ENCODE measurements at regions not wholly inside any gene's neighbourhood (a gene's known extent, or its start where the extent isn't known, plus 50 kb on each side); places are given as distances from the start of the nearest gene placed in this dataset.

DNA sequence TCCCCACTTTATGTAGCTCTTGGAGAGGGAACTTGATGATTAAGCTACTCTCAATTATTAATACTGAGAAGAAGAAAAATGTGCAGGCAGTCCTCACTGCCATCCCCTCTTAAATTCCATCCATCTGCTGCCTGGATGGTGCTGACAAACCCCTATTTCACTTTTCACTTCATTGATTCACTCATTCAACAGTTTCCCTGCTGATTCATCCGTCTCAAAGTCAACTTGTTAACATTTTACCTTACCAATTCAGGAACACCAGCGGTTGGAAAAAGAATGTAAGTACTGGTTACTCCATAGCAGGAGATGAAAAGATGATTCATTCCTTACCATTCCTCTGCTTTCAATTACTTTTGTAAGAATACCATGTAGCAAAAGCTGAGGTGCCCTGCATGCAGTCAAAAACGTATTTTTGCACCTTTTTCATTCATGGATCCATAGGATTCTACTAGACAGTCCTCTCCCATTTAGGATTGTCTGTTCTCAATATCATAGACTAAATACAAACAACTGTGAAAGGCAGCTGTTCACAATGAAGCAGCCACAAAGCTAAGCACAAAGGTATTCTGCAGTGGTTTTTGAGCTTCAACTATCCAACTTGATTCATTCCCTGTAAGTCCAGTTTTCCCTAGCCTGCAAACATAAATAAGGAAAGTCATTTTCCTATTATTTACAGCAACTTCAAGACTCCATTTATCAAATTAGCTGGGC, 262.0 kb downstream of the MREG start:
- H3K4me2 ChIP-seq (ENCODE audit: low read length): no peak overlapping the region
- H3K9me2 ChIP-seq (replicated peaks; ENCODE audit: control insufficient read depth, low read length): no peaks in the 10 kb centered on the region
- H3K36me3 ChIP-seq (ENCODE audit: control insufficient read depth, low read length): no peaks in the 10 kb centered on the region
- no peaks in the 10 kb centered on the region for H3K9me3 ChIP-seq (ENCODE audit: control insufficient read depth, insufficient read depth, low read length)
- no peaks in the 10 kb centered on the region for H4K20me1 ChIP-seq (ENCODE audit: control insufficient read depth, insufficient read depth, low read depth, low read length)
- H3K4me3 ChIP-seq (ENCODE audit: low read length): no peak overlapping the region
- no peaks in the 10 kb centered on the region; the same call in 1 of the 2 replicates for H3K27me3 ChIP-seq (ENCODE audit: control insufficient read depth, low read length)
- H3K79me2 ChIP-seq (ENCODE audit: control insufficient read depth, low read length): no peaks in the 10 kb centered on the region
- TF ChIP-seq, protein P1, sequence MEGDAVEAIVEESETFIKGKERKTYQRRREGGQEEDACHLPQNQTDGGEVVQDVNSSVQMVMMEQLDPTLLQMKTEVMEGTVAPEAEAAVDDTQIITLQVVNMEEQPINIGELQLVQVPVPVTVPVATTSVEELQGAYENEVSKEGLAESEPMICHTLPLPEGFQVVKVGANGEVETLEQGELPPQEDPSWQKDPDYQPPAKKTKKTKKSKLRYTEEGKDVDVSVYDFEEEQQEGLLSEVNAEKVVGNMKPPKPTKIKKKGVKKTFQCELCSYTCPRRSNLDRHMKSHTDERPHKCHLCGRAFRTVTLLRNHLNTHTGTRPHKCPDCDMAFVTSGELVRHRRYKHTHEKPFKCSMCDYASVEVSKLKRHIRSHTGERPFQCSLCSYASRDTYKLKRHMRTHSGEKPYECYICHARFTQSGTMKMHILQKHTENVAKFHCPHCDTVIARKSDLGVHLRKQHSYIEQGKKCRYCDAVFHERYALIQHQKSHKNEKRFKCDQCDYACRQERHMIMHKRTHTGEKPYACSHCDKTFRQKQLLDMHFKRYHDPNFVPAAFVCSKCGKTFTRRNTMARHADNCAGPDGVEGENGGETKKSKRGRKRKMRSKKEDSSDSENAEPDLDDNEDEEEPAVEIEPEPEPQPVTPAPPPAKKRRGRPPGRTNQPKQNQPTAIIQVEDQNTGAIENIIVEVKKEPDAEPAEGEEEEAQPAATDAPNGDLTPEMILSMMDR (IDR thresholded peaks at IDR 0.05; ENCODE audit: low read depth, low read length, poor library complexity, severe bottlenecking): no peak
- no peak for TF ChIP-seq EZH2phosphoT487 (IDR thresholded peaks at IDR 0.05; ENCODE audit: borderline replicate concordance, low read length)
- no peak overlapping the region for H3K27ac ChIP-seq (ENCODE audit: low read depth, low read length)
- H3F3A ChIP-seq (ENCODE audit: control insufficient read depth, insufficient read depth): no peaks in the 10 kb centered on the region
- no peaks in the 10 kb centered on the region for H3K4me1 ChIP-seq (ENCODE audit: control insufficient read depth, low read length)

DNA sequence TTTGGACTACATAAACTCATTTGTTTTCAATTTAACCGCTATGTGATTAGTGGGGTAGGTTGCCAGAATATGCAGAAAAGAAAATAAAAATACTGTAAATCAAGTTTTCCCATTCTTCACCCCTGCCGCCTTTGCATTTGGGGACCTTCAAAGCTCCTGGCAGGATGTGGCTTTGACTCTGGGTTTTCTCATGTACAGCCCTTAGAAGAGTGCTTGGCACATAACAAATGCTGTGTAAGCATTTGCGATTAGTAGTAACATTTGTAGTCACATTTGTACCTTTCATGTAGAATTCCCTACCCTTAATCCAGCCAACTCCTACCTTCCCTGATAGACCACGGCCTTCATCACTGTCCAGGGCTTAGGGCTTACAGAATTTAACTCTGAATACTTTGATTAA, 262.6 kb downstream of the MREG start:
- Histone ChIP-seq H3K4me1 (ENCODE audit: control insufficient read depth, low read length) (no peaks in the 10 kb centered on the region), H3K9me2 (replicated peaks; ENCODE audit: control insufficient read depth, low read length) (no peaks in the 10 kb centered on the region), H3K79me2 (ENCODE audit: control insufficient read depth, low read length) (no peaks in the 10 kb centered on the region), H3K27ac (ENCODE audit: low read depth, low read length) (no peak overlapping the region), H3K4me3 (ENCODE audit: low read length) (no peak overlapping the region), H4K20me1 (ENCODE audit: control insufficient read depth, insufficient read depth, low read depth, low read length) (no peaks in the 10 kb centered on the region), H3K27me3 (ENCODE audit: control insufficient read depth, low read length) (no peaks in the 10 kb centered on the region; the same call in 1 of the 2 replicates), H3F3A (ENCODE audit: control insufficient read depth, insufficient read depth) (no peaks in the 10 kb centered on the region), H3K4me2 (ENCODE audit: low read length) (no peak overlapping the region), H3K9me3 (ENCODE audit: control insufficient read depth, insufficient read depth, low read length) (no peaks in the 10 kb centered on the region), H3K36me3 (ENCODE audit: control insufficient read depth, low read length) (no peaks in the 10 kb centered on the region)
- TF ChIP-seq, protein P1 (IDR thresholded peaks at IDR 0.05; ENCODE audit: low read depth, low read length, poor library complexity, severe bottlenecking): no peak
- no peak for TF ChIP-seq EZH2phosphoT487 (IDR thresholded peaks at IDR 0.05; ENCODE audit: borderline replicate concordance, low read length)

DNA sequence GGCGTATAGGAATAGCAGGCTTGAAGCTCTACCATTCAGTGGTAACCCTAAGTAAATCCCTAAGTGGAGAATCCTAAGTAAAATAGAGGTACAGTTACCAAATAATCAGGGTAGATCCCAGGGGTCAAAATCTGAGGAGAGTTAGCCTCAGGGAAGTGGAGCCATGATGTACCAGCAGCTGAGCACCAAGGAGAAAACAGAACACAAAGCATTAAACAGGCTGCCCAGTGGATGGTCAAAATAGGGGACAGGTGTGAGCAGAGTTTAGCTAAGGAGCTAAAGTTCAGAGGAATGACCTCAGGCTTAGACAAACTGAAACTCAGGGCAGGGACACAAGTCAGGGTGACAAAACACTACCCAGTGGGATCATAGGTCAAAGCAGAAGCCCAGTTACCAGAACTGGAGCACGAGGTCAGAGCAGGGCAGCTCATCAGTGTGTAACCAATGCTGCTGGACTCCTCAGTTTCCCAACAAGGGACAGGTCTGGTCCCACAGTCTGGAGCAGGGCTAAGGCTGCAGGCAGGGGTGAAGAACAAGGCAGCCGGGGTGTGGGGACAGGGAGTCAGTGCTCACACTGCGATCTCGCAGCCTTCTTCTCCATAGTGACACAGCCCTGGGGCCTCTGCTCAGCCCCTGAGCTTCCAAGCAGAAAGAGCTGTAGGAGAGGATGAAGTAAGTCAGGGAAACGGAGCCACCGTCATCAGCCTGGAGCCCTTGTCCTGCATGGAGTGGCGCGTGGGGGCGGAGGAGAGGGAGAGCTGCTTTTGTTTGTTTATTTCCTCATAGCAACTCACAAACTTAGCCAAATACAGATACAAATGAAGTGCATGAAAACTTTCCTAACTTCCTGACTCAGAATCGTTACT, 264.0 kb downstream of the MREG start:
- Histone ChIP-seq H3K79me2 (ENCODE audit: control insufficient read depth, low read length) (no peaks in the 10 kb centered on the region), H3K4me1 (ENCODE audit: control insufficient read depth, low read length) (no peaks in the 10 kb centered on the region), H3K9me3 (ENCODE audit: control insufficient read depth, insufficient read depth, low read length) (no peaks in the 10 kb centered on the region), H3K4me2 (ENCODE audit: low read length) (no peak overlapping the region), H3K9me2 (replicated peaks; ENCODE audit: control insufficient read depth, low read length) (no peaks in the 10 kb centered on the region), H3K27me3 (ENCODE audit: control insufficient read depth, low read length) (no peaks in the 10 kb centered on the region; the same call in 1 of the 2 replicates), H3K27ac (ENCODE audit: low read depth, low read length) (no peak overlapping the region), H3F3A (ENCODE audit: control insufficient read depth, insufficient read depth) (no peaks in the 10 kb centered on the region), H3K4me3 (ENCODE audit: low read length) (no peak overlapping the region), H3K36me3 (ENCODE audit: control insufficient read depth, low read length) (no peaks in the 10 kb centered on the region), H4K20me1 (ENCODE audit: control insufficient read depth, insufficient read depth, low read depth, low read length) (no peaks in the 10 kb centered on the region)
- TF ChIP-seq, protein P1 (IDR thresholded peaks at IDR 0.05; ENCODE audit: low read depth, low read length, poor library complexity, severe bottlenecking): no peak
- no peak for TF ChIP-seq EZH2phosphoT487 (IDR thresholded peaks at IDR 0.05; ENCODE audit: borderline replicate concordance, low read length)

Data from DOHH2 (cell line).